ENCODE measurements at regions not wholly inside any gene's neighbourhood (a gene's known extent, or its start where the extent isn't known, plus 50 kb on each side); places are given as distances from the start of the nearest gene placed in this dataset.
A peak's percentile ranks its signal among the peaks of the same experiment; 100 is the strongest.

GRCh38 chr5:92758552-92758951 lies 822.5 kb downstream of the NR2F1-AS1 start (continued):
- no peak for TF ChIP-seq REST (IDR thresholded peaks at IDR 0.05; ENCODE audit: unreplicated experiment)

- no peak overlapping the region for H3K4me2 ChIP-seq
- H3K27ac Mint-ChIP-seq = peak overlapping the region; percentile 36; the same call in 1 of the 2 replicates
Measured at GRCh38 chr5:92749943-92750342, 831.1 kb downstream of the NR2F1-AS1 start.

More at GRCh38 chr5:92749943-92750342, 831.1 kb downstream of the NR2F1-AS1 start:
- ATAC-seq = peak; percentile 81
- Histone ChIP-seq H3K9me2 (ENCODE audit: insufficient read depth) (no peaks in the 10 kb centered on the region), H2AFZ (no peak overlapping the region), H4K20me1 (replicated peaks; ENCODE audit: insufficient read depth) (no peaks in the 10 kb centered on the region), H3K4me1 (ENCODE audit: insufficient read depth) (no peaks in the 10 kb centered on the region), H3F3A (replicated peaks; ENCODE audit: low read depth) (no peaks in the 10 kb centered on the region), H3K4me3 (no peak overlapping the region), H3K27ac (ENCODE audit: low read depth) (no peak overlapping the region), H3K27me3 (ENCODE audit: insufficient read depth) (no peaks in the 10 kb centered on the region), H3K79me2 (replicated peaks; ENCODE audit: insufficient read depth) (no peaks in the 10 kb centered on the region), H3K36me3 (ENCODE audit: insufficient read depth) (no peaks in the 10 kb centered on the region)
- DNase-seq (ENCODE audit: low spot score) = peak; percentile 59
- H3K27me3 Mint-ChIP-seq (ENCODE audit: insufficient read depth, low read depth, poor library complexity) = no peaks in the 10 kb centered on the region
- H3K9me3 Mint-ChIP-seq = no peaks in the 10 kb centered on the region
- no peaks in the 10 kb centered on the region for H3K36me3 Mint-ChIP-seq (ENCODE audit: low read depth)
- no peak for TF ChIP-seq ZNF462 (CRISPR knock-in tag; IDR thresholded peaks at IDR 0.05)
- peaks cover 11% of the 10 kb centered on the region; the same call in 2 of the 3 replicates for H3K4me1 Mint-ChIP-seq
- H3K4me3 Mint-ChIP-seq = no peak overlapping the region

Data from GM23338 (cell line).